ENCODE measurements at regions not wholly inside any gene's neighbourhood (a gene's known extent, or its start where the extent isn't known, plus 50 kb on each side); places are given as distances from the start of the nearest gene placed in this dataset.
"Not testable (repeated sequence)": the region's sequence is repeated elsewhere in the genome, so short reads cannot be mapped to it uniquely, and the experiment has no call there.

GRCh38 chr4:159925770-159926169, 822.9 kb downstream of the RAPGEF2 start:
- no peaks in the 10 kb centered on the region for H3K36me3 ChIP-seq
- TF ChIP-seq POLR2AphosphoS5 (IDR thresholded peaks at IDR 0.05): no peak
- no peak for TF ChIP-seq POLR2A (IDR thresholded peaks at IDR 0.05)
- no peak for TF ChIP-seq CTCF (IDR thresholded peaks at IDR 0.05)
- no peak for TF ChIP-seq EP300 (IDR thresholded peaks at IDR 0.05)
- peaks cover 0 to 29% (median 6%) of the 10 kb centered on the region in 4 donors for H3K9me3 ChIP-seq
- H3K4me3 ChIP-seq: no peak overlapping the region
- H3K27ac ChIP-seq: no peak overlapping the region
- DNase-seq: no peak
- no peaks in the 10 kb centered on the region for H3K27me3 ChIP-seq
- no peak for ATAC-seq (ENCODE audit: low FRiP score in 2 of 2)
- H3K4me1 ChIP-seq: no peaks in the 10 kb centered on the region
- 85 to 100% methylated on average over 3 of the region's 3 CpGs for WGBS, 2 donors

- no peak for ATAC-seq (ENCODE audit: low FRiP score in 2 of 2)
Measured at GRCh38 chr4:159926871-159927270, 824.0 kb downstream of the RAPGEF2 start.

GRCh38 chr4:159927781-159928180, 824.9 kb downstream of the RAPGEF2 start:
- Histone ChIP-seq H3K36me3 (no peaks in the 10 kb centered on the region), H3K27me3 (no peaks in the 10 kb centered on the region), H3K4me3 (no peak overlapping the region), H3K27ac (no peak overlapping the region), H3K9me3 (peaks cover 0 to 29% (median 6%) of the 10 kb centered on the region in 4 donors), H3K4me1 (no peaks in the 10 kb centered on the region)
- DNase-seq: no peak
- peak in 1 of 2 donors; percentile 49 for ATAC-seq (ENCODE audit: low FRiP score in 2 of 2)
- 62 to 74% methylated on average over 4 to 6 of the region's 6 CpGs for WGBS, 2 donors
- TF ChIP-seq CTCF (IDR thresholded peaks at IDR 0.05): no peak
- TF ChIP-seq POLR2A (IDR thresholded peaks at IDR 0.05): no peak
- TF ChIP-seq EP300 (IDR thresholded peaks at IDR 0.05): no peak
- no peak for TF ChIP-seq POLR2AphosphoS5 (IDR thresholded peaks at IDR 0.05)

More at GRCh38 chr4:159926871-159927270, 824.0 kb downstream of the RAPGEF2 start:
- no peaks in the 10 kb centered on the region for H3K36me3 ChIP-seq
- TF ChIP-seq POLR2AphosphoS5 (IDR thresholded peaks at IDR 0.05): no peak
- no peak for TF ChIP-seq EP300 (IDR thresholded peaks at IDR 0.05)
- TF ChIP-seq POLR2A (IDR thresholded peaks at IDR 0.05): no peak
- no peak for TF ChIP-seq CTCF (IDR thresholded peaks at IDR 0.05)
- WGBS, 2 donors: 50 to 57% methylated on average over 1 of the region's 1 CpG
- no peak overlapping the region for H3K27ac ChIP-seq
- H3K4me3 ChIP-seq: no peak overlapping the region
- no peaks in the 10 kb centered on the region for H3K4me1 ChIP-seq
- no peaks in the 10 kb centered on the region for H3K27me3 ChIP-seq
- H3K9me3 ChIP-seq: peaks cover 0 to 29% (median 6%) of the 10 kb centered on the region in 4 donors
- no peak for DNase-seq

GRCh38 chr4:159934602-159935001, 831.7 kb downstream of the RAPGEF2 start:
- H3K27ac ChIP-seq; ATAC-seq (ENCODE audit: low FRiP score in 2 of 2); H3K27me3 ChIP-seq; H3K4me1 ChIP-seq; H3K4me3 ChIP-seq; H3K36me3 ChIP-seq: not testable (repeated sequence)
- WGBS, 2 donors: 87 to 93% methylated on average over 6 to 8 of the region's 8 CpGs
- H3K9me3 ChIP-seq: peaks cover 0 to 10% (median 3%) of the 10 kb centered on the region in 4 donors
- peak in 1 of 2 donors; percentile 8 for DNase-seq

GRCh38 chr4:159937595-159937994, 834.7 kb downstream of the RAPGEF2 start:
- Histone ChIP-seq H3K27me3 (no peaks in the 10 kb centered on the region), H3K9me3 (peaks cover 0 to 10% (median 3%) of the 10 kb centered on the region in 4 donors), H3K36me3 (no peaks in the 10 kb centered on the region), H3K27ac (no peak overlapping the region), H3K4me3 (no peak overlapping the region), H3K4me1 (no peaks in the 10 kb centered on the region)
- DNase-seq (no peak), ATAC-seq (ENCODE audit: low FRiP score in 2 of 2) (no peak)
- 78 to 86% methylated on average over 3 of the region's 3 CpGs for WGBS, 2 donors
- no peak for TF ChIP-seq CTCF (IDR thresholded peaks at IDR 0.05)
- TF ChIP-seq POLR2AphosphoS5 (IDR thresholded peaks at IDR 0.05): no peak
- no peak for TF ChIP-seq POLR2A (IDR thresholded peaks at IDR 0.05)
- no peak for TF ChIP-seq EP300 (IDR thresholded peaks at IDR 0.05)

GRCh38 chr4:159939681-159940080, 836.8 kb downstream of the RAPGEF2 start:
- 96% methylated on average over 10 of the region's 25 CpGs; no CpG with 5 or more reads in 1 of the 2 donors for WGBS, 2 donors
- not testable (repeated sequence) for H3K27me3 ChIP-seq; H3K27ac ChIP-seq; H3K9me3 ChIP-seq; H3K4me3 ChIP-seq; H3K4me1 ChIP-seq; ATAC-seq (ENCODE audit: low FRiP score in 2 of 2); H3K36me3 ChIP-seq
- peak in 1 of 2 donors; percentile 54 for DNase-seq

Data from upper lobe of left lung (tissue), 6 donors.